HEK293T (cell line): ENCODE measurements at regions not wholly inside any gene's neighbourhood (a gene's known extent, or its start where the extent isn't known, plus 50 kb on each side); places are given as distances from the start of the nearest gene placed in this dataset.

Experiments
- BHLHE40 ChIP-seq: fragments of 450-650 bp; IDR thresholded peaks from 2 replicates; pipeline ENCODE4 v1.6.1; 2016; ENCODE audit warnings: mild to moderate bottlenecking, moderate library complexity, borderline replicate concordance
- FOXA1 ChIP-seq: fragments of 450-650 bp; IDR thresholded peaks from 2 replicates; pipeline ENCODE4 v1.6.1; 2016; ENCODE audit warnings: mild to moderate bottlenecking
- FOXM1 ChIP-seq: fragments of 450-650 bp; IDR thresholded peaks from 2 replicates; pipeline ENCODE4 v1.6.1; 2017; ENCODE audit warnings: mild to moderate bottlenecking, borderline replicate concordance
- SP1 ChIP-seq: fragments of 450-650 bp; IDR thresholded peaks from 2 replicates; pipeline ENCODE4 v1.6.1; 2017
- TARDBP ChIP-seq: fragments of 450-650 bp; IDR thresholded peaks from 2 replicates; pipeline ENCODE4 v1.6.1; 2016
- ZNF384 ChIP-seq: fragments of 450-650 bp; IDR thresholded peaks from 2 replicates; pipeline ENCODE4 v1.6.1; 2016

- no peak for TF ChIP-seq SP1
- TF ChIP-seq FOXA1 = no peak
- TF ChIP-seq FOXM1 = no peak
- no peak for TF ChIP-seq BHLHE40
- TF ChIP-seq ZNF384 = no peak
- no peak for TF ChIP-seq TARDBP
Measured at GRCh38 chr10:81414038-81414437, 461.0 kb upstream of the NRG3 start.
